HL-60 (cell line): ENCODE measurements at regions not wholly inside any gene's neighbourhood (a gene's known extent, or its start where the extent isn't known, plus 50 kb on each side); places are given as distances from the start of the nearest gene placed in this dataset.
"Not testable (repeated sequence)": the region's sequence is repeated elsewhere in the genome, so short reads cannot be mapped to it uniquely, and the experiment has no call there.

ENCODE experiments used
- DNase-seq, 2 experiments: peaks; one replicate each; pipeline ENCODE4 v3.0.0-alpha.2; 2010 to 2020; ENCODE audit warnings: low read depth in 1 of 2, low spot score in 1 of 2
- H3K27ac ChIP-seq: fragments of 250-450 bp; sonication (Bioruptor Pico); replicated peaks from 2 replicates; pipeline ENCODE4 v1.5.1; 2020; ENCODE audit warnings: mild to moderate bottlenecking, moderate library complexity
- H3K27me3 ChIP-seq: fragments of 250-450 bp; sonication (Bioruptor Pico); 2 replicates; pipeline ENCODE4 v1.5.1; 2021; ENCODE audit warnings: mild to moderate bottlenecking, moderate library complexity; ENCODE audit not compliant: insufficient read depth, poor library complexity, severe bottlenecking
- H3K4me3 ChIP-seq: replicated peaks from 2 replicates; pipeline ENCODE4 v1.5.1; 2011; ENCODE audit warnings: mild to moderate bottlenecking, control low read depth, low read length; ENCODE audit not compliant: insufficient read depth
- CTCF ChIP-seq: IDR thresholded peaks from one replicate; pipeline ENCODE4 v1.5.1; 2011; ENCODE audit warnings: low read length, control low read depth, inconsistent platforms; ENCODE audit not compliant: insufficient read depth
- GABPA ChIP-seq: IDR thresholded peaks from 2 replicates; pipeline ENCODE4 v1.6.1; 2012; ENCODE audit warnings: low read depth
- POLR2AphosphoS5 ChIP-seq: IDR thresholded peaks from 2 replicates; pipeline ENCODE4 v1.6.1; 2012; ENCODE audit warnings: low read depth
- REST ChIP-seq: IDR thresholded peaks from 2 replicates; pipeline ENCODE4 v1.6.1; 2012; ENCODE audit warnings: low read depth; ENCODE audit not compliant: insufficient replicate concordance
- SPI1 ChIP-seq: IDR thresholded peaks from 2 replicates; pipeline ENCODE4 v1.6.1; 2012; ENCODE audit warnings: low read depth, mild to moderate bottlenecking, borderline replicate concordance

DNA sequence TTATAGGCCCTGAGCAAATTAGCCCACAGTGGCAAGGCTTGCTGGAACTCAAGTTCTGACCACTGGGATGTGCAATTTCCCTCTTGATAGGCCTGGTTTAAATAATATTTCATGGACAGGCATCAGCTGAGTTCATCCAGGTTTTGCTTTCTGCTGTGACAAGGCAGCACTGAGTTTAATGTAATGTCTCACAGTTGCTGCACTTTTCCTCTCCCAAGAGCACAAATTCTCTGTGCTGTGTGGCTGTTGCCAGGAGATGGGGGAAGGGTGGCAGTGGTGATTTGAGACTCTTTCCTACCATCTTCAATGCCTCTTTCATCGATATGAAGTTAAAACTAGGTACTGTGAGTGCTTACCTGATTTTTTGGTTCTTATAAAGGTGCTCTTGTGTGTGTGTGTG is 272.8 kb upstream of the STXBP6 start:
- Histone ChIP-seq H3K27me3 (no peaks in the 10 kb centered on the region), H3K4me3 (no peak overlapping the region), H3K27ac (no peak overlapping the region)
- DNase-seq: no peak
- TF ChIP-seq REST: no peak
- no peak for TF ChIP-seq CTCF
- no peak for TF ChIP-seq POLR2AphosphoS5
- TF ChIP-seq GABPA: no peak
- no peak for TF ChIP-seq SPI1

DNA sequence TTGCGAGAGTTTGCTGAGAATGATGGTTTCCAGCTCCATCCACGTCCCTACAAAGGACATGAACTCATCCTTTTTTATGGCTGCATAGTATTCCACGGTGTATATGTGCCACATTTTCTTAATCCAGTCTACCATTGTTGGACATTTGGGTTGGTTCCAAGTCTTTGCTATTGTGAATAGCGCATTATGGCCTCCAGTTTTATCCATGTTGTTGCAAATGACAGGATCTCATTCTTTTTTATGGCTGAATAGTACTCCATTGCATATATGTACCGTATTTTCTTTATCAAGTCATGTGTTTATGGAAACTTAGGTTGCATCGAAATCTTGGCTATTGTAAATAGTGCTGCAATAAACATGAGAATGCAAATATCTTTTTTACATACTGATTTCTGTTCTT is 266.1 kb upstream of the STXBP6 start:
- H3K27ac ChIP-seq, DNase-seq, H3K4me3 ChIP-seq, H3K27me3 ChIP-seq: not testable (repeated sequence)

GRCh38 chr14:25308244-25308643 is 258.3 kb upstream of the STXBP6 start:
- TF ChIP-seq SPI1: no peak
- no peaks in the 10 kb centered on the region for H3K27me3 ChIP-seq
- DNase-seq: no peak

DNA sequence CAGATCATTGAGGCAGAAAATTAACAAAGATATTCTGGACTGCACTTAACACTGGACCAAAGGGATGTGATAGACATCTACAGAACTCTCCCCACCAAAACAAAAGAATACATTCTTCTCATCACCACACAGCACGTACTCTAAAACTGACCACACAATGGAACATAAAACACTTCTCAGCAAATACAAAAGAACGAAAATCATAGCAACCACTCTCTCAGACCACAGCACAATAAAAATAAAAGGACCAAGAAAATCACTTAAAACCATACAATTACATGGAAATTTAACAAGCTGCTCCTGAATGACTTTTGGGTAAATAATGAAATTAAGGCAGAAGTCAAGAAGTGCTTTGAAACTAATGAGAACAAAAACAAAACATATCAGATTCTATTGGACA is 254.0 kb upstream of the STXBP6 start:
- TF ChIP-seq POLR2AphosphoS5 (no peak), REST (no peak), SPI1 (no peak), CTCF (no peak), GABPA (no peak)
- Histone ChIP-seq H3K27me3 (no peaks in the 10 kb centered on the region), H3K27ac (no peak overlapping the region), H3K4me3 (no peak overlapping the region)
- no peak for DNase-seq

More at GRCh38 chr14:25308244-25308643, 258.3 kb upstream of the STXBP6 start:
- Histone ChIP-seq H3K4me3 (no peak overlapping the region), H3K27ac (no peak overlapping the region)

DNA sequence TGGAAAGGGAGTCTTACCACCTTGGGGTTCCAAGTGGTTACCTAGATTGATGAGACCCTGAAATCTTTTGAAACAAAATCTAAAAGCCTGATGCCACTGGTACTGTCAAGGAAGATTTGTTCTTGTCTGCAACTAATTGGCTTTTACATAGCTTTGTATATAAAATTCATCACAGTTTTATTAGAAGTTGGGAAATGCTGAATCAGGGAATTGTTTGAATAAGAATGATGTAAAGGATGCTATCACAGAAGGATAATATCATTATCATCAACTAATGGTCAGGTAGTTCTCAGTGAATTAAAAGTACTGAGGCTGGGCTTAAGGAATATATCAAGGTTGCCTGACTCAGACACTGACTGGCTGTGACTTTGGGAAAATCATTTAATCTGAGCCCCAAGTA is 248.3 kb upstream of the STXBP6 start:
- no peak overlapping the region for H3K27ac ChIP-seq
- TF ChIP-seq SPI1: no peak
- no peak for TF ChIP-seq REST
- no peak for TF ChIP-seq GABPA
- TF ChIP-seq POLR2AphosphoS5: no peak
- TF ChIP-seq CTCF: no peak

GRCh38 chr14:25290154-25290553 is 240.2 kb upstream of the STXBP6 start:
- not testable (repeated sequence) for DNase-seq, H3K4me3 ChIP-seq, H3K27ac ChIP-seq, H3K27me3 ChIP-seq

More for the DNA sequence above, 248.3 kb upstream of the STXBP6 start:
- no peak for DNase-seq
- H3K4me3 ChIP-seq: no peak overlapping the region
- no peaks in the 10 kb centered on the region for H3K27me3 ChIP-seq
